ENCODE measurements at regions not wholly inside any gene's neighbourhood (a gene's known extent, or its start where the extent isn't known, plus 50 kb on each side); places are given as distances from the start of the nearest gene placed in this dataset.

DNA sequence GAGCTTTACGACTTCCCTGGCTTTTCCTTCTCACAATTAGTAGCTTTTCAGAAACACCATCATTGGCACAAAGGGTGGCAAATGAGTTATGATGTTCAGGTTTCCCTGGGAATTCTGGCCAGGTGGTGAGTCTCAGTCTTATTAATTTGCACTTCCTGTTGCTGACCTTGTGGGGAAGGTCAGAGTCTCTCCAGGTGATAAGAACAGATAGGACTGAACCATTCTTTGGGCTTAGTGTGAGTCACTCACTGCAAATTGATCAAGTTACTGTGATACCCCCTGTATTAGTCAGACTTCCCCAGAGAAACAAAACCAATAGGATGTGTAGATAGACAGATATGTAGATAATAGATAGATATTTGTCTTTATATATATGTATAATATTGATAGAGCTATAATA is 53.8 kb upstream of the RANBP3L start:
- H3K27me3 Mint-ChIP-seq: no peaks in the 10 kb centered on the region

DNA sequence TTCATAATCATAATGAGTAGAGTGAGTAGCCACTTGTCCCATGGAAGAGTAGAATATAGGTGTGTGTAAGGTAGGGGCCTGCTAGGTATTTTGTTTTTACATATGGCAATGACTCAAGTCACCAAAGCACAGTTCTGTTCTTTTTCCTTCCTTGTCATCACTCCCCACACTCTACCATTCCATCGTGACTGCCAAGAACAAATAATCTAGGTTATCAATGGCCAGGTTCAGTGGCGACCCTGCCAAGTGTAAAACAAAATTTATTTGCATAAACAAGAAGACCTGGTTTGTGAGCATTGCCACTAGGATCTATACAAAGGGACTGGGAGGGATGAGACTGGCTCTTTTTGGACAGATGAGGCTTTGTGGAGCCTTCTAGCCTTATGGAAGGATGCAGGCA is 55.2 kb upstream of the RANBP3L start:
- Mint-ChIP-seq H3K27me3 (no peaks in the 10 kb centered on the region), H3K27ac (no peak overlapping the region), H3K36me3 (no peaks in the 10 kb centered on the region), H3K4me3 (no peak overlapping the region), H3K9me3 (no peaks in the 10 kb centered on the region), H3K4me1 (no peaks in the 10 kb centered on the region)

More for the DNA sequence above, 53.8 kb upstream of the RANBP3L start:
- Mint-ChIP-seq H3K9me3 (no peaks in the 10 kb centered on the region), H3K27ac (no peak overlapping the region), H3K4me1 (no peaks in the 10 kb centered on the region), H3K4me3 (no peak overlapping the region), H3K36me3 (no peaks in the 10 kb centered on the region)

DNA sequence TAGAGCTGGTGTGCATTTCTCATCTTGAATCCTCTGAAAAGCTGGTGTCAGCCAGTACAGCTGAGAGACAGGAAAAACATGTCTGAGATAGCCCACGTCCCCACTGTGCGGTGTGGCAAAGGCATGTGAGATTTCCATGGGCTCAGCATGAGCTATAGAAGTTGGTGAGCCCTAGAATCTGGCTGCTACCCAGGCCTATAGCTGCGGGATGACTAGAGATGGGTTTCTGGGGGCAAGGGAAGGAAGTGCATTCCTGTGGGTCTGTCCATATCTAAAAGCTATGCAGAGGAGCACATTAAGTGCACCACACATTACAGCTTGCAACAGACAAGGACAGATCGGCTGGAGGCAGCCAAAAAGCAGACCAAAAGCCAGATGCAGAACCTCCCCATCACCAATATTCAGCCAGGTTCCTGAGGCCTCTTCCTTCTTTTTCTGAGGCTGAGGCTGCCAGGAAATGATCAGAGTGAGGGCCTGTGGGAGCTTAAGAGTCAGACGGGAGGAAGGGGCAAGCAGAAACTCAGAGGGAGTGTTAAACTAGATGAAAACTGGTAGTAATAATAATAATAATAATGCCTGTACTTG is 55.8 kb upstream of the RANBP3L start:
- Mint-ChIP-seq H3K9me3 (no peaks in the 10 kb centered on the region), H3K27ac (no peak overlapping the region), H3K27me3 (no peaks in the 10 kb centered on the region), H3K4me3 (no peak overlapping the region), H3K36me3 (no peaks in the 10 kb centered on the region), H3K4me1 (no peaks in the 10 kb centered on the region)

DNA sequence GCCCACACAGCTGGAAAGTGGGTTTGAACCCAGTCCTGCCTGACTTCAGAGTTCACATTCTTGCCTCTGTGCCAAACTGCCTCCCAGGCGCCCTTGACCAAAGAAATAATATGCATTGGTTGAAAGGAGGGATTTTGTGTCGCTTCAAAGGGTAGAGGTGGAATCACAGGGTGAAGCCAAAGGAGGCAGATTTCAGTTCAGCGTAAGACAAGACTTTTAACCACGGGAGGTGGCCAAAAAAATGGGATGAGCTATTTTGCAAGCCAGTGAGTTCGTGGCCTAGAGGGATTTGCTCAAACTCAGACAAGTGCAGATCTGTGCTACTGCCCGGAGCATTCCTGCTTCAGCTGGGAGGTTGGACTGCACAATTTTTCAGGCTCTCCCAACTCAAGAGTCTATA is 57.6 kb upstream of the RANBP3L start:
- H3K9me3 Mint-ChIP-seq: no peaks in the 10 kb centered on the region
- H3K27me3 Mint-ChIP-seq: no peaks in the 10 kb centered on the region
- no peak overlapping the region for H3K27ac Mint-ChIP-seq
- no peaks in the 10 kb centered on the region for H3K4me1 Mint-ChIP-seq
- no peak overlapping the region for H3K4me3 Mint-ChIP-seq
- no peaks in the 10 kb centered on the region for H3K36me3 Mint-ChIP-seq

DNA sequence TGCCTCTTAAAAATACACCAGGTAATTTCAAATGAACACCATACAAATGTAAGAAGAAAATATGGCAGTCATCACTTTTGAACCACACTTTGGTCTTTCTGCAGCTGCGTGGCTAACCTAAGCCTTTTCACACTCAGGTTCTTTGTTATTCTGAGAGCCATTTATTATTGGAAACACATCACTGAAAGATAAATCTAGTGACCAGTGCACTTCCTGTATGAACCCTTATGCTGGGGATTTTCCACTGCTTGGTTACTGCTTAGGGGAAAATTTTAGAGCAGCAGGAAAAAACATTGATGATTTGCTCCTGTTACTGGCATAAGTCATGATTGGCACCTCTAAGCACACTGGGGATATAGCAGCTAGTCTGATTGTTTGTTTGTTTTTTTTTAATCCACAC is 58.6 kb upstream of the RANBP3L start:
- peaks cover 2% of the 10 kb centered on the region for H3K27me3 Mint-ChIP-seq
- no peak overlapping the region for H3K27ac Mint-ChIP-seq
- H3K4me1 Mint-ChIP-seq: peaks cover 0 to 4% (median 0%) of the 10 kb centered on the region in 3 donors
- H3K4me3 Mint-ChIP-seq: no peak overlapping the region
- no peaks in the 10 kb centered on the region for H3K9me3 Mint-ChIP-seq
- H3K36me3 Mint-ChIP-seq: no peaks in the 10 kb centered on the region

DNA sequence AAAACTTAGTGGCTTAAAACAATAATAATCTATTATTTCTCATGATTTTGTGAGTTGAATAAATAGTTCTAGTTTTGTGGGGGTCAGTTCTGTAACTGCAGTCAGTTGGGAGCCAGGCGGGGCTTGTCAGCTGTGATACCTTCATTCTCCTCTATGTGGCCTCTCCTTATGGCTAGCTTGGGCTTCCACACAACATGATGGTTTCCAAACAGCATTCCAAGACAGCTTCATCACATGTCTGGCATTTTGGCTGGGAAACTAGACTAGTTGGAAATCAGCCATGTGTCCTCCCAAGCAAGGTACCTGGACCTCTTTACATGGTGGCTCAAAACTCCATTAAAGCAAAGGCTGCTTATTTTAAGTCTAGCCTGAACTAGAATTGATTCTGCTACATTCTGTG is 61.4 kb upstream of the RANBP3L start:
- Mint-ChIP-seq H3K36me3 (no peaks in the 10 kb centered on the region), H3K4me3 (no peak overlapping the region), H3K27me3 (peaks cover 2% of the 10 kb centered on the region), H3K9me3 (no peaks in the 10 kb centered on the region), H3K4me1 (peaks cover 0 to 4% (median 0%) of the 10 kb centered on the region in 3 donors), H3K27ac (no peak overlapping the region)

DNA sequence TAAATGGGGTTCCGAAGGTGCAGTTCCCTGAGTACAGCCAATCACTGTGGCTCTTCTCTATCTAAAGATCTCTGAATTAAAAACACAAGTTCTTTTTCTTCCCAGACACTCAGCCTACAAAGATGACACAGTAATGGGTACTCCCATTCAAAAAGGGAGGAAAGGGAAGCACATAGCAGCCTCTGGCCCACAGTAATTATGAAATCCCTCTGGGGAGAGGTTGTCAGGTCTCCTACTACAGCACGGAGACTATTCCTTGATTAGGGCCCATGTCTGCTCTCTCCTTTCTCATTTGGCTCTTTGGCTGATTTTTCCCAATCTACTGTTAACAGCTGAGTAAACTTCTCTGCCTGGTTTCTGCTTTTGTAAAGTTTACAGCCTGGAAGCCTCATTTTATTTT is 62.0 kb upstream of the RANBP3L start:
- peaks cover 0 to 4% (median 0%) of the 10 kb centered on the region in 3 donors for H3K4me1 Mint-ChIP-seq

DNA sequence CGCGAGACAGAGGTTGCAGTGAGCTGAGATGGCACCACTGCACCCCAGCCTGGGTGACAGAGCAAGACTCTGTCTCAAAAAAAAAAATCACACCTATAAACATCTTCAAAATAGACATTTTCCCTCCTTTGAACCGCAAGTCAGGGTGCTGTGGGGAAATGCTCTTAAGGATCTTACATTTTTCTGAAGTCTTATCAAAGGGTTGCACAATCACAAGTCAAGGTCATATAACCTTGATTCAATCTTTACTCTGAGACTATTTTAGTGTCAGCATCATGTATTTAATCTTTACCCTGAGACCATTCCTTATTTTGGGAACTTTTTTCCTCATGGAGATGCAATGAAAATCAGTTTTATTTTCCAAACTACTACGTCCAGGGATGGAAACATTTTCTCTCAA is 62.8 kb upstream of the RANBP3L start:
- H3K4me1 Mint-ChIP-seq: peaks cover 0 to 4% (median 0%) of the 10 kb centered on the region in 3 donors
- H3K27me3 Mint-ChIP-seq: peaks cover 3% of the 10 kb centered on the region
- peak overlapping the region in 1 of 4 donors; percentile 17 for H3K4me3 Mint-ChIP-seq
- H3K36me3 Mint-ChIP-seq: no peaks in the 10 kb centered on the region
- no peaks in the 10 kb centered on the region for H3K9me3 Mint-ChIP-seq
- H3K27ac Mint-ChIP-seq: no peak overlapping the region

More for the DNA sequence above, 62.0 kb upstream of the RANBP3L start:
- peaks cover 3% of the 10 kb centered on the region for H3K27me3 Mint-ChIP-seq
- no peaks in the 10 kb centered on the region for H3K36me3 Mint-ChIP-seq
- no peaks in the 10 kb centered on the region for H3K9me3 Mint-ChIP-seq
- H3K27ac Mint-ChIP-seq: no peak overlapping the region
- no peak overlapping the region for H3K4me3 Mint-ChIP-seq

DNA sequence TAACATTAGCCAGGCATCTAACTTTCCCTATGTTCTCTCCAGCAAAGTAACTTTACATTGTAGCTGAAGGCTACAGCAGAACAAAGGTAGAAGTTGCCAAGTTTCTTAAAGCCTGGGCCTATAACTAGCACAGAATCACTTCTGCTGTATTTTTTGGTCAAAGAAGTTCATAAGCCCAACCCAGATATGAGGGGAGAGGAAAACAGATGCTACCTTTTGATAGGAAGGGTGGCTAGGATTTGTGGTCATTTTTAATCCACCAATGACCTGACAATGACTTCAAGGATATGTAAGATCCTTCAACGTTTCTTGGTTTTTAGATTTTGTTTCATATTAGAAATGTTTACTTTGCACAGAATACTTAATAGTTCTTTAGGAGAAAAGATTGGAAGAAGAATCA is 64.2 kb upstream of the RANBP3L start:
- no peaks in the 10 kb centered on the region for H3K36me3 Mint-ChIP-seq
- H3K4me1 Mint-ChIP-seq: peaks cover 0 to 4% (median 0%) of the 10 kb centered on the region in 3 donors
- H3K4me3 Mint-ChIP-seq: no peak overlapping the region
- peaks cover 3% of the 10 kb centered on the region for H3K27me3 Mint-ChIP-seq
- H3K9me3 Mint-ChIP-seq: peaks cover 0 to 3% (median 0%) of the 10 kb centered on the region in 3 donors
- H3K27ac Mint-ChIP-seq: no peak overlapping the region

DNA sequence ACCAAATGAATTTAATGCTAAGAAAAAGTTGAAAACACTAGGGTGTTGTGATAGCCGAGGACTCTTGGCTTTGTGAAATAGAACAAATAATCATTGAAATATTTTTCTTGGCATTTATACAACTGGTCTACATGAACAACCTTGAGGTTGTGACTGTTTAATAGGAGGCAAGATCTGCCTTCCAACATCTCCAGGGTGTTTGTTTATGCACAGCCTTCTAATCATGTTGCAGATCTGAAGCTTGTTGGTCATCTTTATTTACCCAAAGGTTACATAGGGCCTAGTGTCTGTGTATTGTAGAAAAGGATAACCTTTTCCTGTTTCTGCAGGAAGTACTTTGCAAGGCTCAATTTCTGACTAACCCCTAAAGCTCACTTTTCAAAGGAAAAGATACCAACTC is 65.2 kb upstream of the RANBP3L start:
- Mint-ChIP-seq H3K9me3 (peaks cover 0 to 3% (median 0%) of the 10 kb centered on the region in 3 donors), H3K4me3 (no peak overlapping the region), H3K27ac (no peak overlapping the region), H3K27me3 (peaks cover 3% of the 10 kb centered on the region), H3K4me1 (peaks cover 0 to 4% (median 0%) of the 10 kb centered on the region in 3 donors), H3K36me3 (no peaks in the 10 kb centered on the region)

DNA sequence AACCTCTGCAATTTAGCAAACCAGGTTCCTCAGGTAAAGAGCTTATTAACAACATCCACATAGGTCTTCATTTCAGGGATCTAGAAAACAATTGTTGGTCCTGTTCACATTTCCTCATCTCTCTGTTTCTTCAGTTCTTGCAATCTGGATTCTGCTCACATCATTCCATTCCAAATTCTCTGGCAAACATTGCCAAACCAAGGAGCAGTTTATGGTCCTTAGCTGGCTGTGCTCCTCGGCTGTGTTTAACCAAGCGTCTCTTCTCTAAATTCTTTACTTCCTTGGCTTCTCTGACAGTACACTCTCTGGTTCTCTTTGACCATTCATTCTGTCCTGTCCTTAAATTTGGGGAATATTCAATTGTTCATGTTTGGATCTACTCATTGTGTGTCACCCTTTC is 65.8 kb upstream of the RANBP3L start:
- Mint-ChIP-seq H3K4me3 (no peak overlapping the region), H3K4me1 (peaks cover 0 to 4% (median 0%) of the 10 kb centered on the region in 3 donors), H3K9me3 (peaks cover 0 to 3% (median 0%) of the 10 kb centered on the region in 3 donors), H3K36me3 (no peaks in the 10 kb centered on the region), H3K27me3 (peaks cover 3% of the 10 kb centered on the region), H3K27ac (no peak overlapping the region)

DNA sequence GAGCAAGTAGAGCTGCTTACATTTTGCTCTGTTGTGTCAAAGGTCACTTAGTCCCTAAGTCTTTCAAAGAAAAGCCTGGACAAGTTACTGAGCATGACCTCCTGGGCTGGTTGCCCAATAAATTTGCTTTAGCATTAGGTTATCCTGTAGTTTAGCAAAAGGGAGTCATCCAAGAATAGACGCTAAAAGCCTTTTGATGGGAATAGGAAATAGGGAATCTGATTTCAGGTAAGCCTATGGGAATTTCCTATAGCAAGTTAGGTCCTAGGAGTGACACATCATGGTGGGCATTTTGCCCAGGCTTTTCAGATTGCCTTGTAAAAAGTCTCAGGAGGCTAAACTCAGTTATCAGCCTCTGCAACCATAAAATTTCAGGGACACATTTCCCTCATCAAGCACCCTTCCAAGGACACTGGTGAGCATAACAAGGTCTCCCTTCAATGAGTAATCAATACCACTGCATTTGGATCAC is 67.6 kb upstream of the RANBP3L start:
- no peak overlapping the region for H3K27ac Mint-ChIP-seq
- H3K9me3 Mint-ChIP-seq: peaks cover 0 to 3% (median 3%) of the 10 kb centered on the region in 3 donors
- H3K4me3 Mint-ChIP-seq: no peak overlapping the region
- H3K4me1 Mint-ChIP-seq: peaks cover 0 to 4% (median 0%) of the 10 kb centered on the region in 3 donors
- H3K36me3 Mint-ChIP-seq: no peaks in the 10 kb centered on the region
- peaks cover 3% of the 10 kb centered on the region for H3K27me3 Mint-ChIP-seq

DNA sequence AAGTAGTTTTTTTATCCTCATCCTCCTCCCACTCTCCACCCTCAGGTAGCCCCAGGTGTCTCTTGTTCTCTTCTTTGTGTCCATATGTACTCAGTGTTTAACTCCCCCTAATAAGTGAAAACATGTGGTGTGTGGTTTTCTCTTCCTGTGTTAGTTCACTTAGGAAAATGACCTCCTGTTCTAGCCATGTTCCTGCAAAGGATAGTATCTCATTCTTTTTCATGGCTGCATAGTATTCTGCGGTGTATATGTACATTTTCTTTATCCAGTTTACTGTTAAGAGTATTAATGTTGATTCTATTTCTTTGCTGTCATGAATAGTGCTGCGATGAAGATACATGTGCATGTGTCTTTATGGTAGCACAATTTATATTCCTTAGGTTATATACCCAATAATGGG is 68.4 kb upstream of the RANBP3L start:
- H3K4me3 Mint-ChIP-seq: no peak overlapping the region
- H3K4me1 Mint-ChIP-seq: no peaks in the 10 kb centered on the region
- H3K27ac Mint-ChIP-seq: no peak overlapping the region
- peaks cover 0 to 3% (median 3%) of the 10 kb centered on the region in 3 donors for H3K9me3 Mint-ChIP-seq
- H3K27me3 Mint-ChIP-seq: peaks cover 2% of the 10 kb centered on the region
- H3K36me3 Mint-ChIP-seq: no peaks in the 10 kb centered on the region

DNA sequence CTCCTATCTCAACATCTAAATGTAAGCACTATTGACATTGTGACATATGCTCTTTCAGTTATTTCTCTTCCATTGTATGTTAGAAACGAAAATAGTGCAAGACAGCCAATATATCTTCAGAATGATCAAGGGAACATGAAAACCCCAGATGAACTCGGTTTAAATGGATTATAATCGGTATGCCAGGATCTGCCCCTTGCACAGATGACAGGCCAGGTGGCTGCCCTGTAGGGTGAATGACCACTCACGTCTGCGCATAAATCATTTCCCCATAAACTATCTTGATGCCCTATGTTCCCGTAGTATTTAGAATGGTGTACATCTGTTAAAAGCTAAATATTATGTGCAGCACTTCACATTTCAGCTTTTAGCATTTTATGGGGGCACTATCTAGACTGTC is 69.7 kb upstream of the RANBP3L start:
- H3K27me3 Mint-ChIP-seq: peaks cover 1% of the 10 kb centered on the region

DNA sequence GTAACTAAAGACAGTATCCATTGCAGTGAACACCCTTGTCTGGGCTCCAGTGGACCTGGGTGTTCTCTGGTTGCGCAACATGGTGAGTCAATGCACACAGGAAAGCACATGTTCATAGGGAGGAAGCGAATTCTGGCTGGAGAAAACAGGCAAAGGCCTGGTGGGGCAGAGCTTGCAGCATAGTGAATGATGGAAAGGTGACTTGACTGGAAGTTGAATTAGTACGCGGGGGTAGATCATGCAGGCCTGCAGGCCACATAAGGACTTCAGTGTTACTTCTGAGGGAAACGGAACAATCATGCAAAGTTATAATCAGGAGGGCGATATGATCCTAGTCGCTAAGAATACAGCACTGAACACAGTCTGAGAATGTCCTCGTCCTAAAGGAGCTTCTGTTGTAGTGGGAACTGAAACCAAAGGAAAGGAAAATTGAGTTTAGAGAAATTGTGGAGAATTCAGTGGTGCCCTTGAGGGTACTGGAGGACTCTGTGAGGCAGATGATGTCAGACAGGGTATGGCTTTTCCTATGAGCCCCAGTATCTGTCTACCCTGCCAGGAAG is 71.9 kb upstream of the RANBP3L start:
- Mint-ChIP-seq H3K36me3 (peaks cover 2% of the 10 kb centered on the region), H3K4me3 (peak overlapping the region in 1 of 4 donors; percentile 55), H3K27me3 (no peaks in the 10 kb centered on the region), H3K4me1 (no peaks in the 10 kb centered on the region), H3K27ac (no peak overlapping the region), H3K9me3 (peaks cover 1 to 3% (median 3%) of the 10 kb centered on the region in 3 donors)

More for the DNA sequence above, 69.7 kb upstream of the RANBP3L start:
- Mint-ChIP-seq H3K4me3 (no peak overlapping the region), H3K4me1 (no peaks in the 10 kb centered on the region), H3K36me3 (no peaks in the 10 kb centered on the region), H3K9me3 (peaks cover 1 to 3% (median 3%) of the 10 kb centered on the region in 3 donors), H3K27ac (no peak overlapping the region)

DNA sequence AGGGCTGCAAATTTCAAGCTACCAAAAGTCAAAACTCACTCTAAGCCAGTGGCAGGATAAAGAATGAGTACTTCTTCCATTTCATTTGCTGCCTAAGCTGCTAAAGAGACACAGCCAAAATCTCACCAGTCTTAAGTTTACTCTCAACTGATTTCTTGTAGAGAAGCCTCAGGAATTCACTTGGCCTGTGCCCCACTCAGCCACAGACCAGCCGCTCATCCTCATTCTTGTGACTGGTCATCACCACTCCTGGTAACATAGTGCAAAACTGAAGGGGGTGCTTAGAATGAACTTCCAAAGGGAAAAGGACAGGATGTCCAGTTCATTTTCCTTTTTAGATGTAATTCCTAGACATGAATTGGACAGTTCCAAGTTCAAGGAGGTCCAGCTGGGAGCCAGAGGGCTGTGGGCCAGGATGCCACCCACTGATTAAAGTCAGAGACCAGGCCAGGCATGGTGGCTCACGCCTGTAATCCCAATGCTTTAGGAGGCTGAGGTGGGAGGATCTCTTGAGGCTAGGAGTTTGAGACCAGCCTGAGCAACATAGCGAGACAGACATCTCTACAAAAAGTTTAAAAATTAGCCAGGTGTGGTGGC is 72.7 kb upstream of the RANBP3L start:
- H3K27ac Mint-ChIP-seq: no peak overlapping the region
- no peak overlapping the region for H3K4me3 Mint-ChIP-seq
- H3K4me1 Mint-ChIP-seq: no peaks in the 10 kb centered on the region
- H3K9me3 Mint-ChIP-seq: peaks cover 1 to 3% (median 3%) of the 10 kb centered on the region in 3 donors
- H3K27me3 Mint-ChIP-seq: no peaks in the 10 kb centered on the region
- peaks cover 2% of the 10 kb centered on the region for H3K36me3 Mint-ChIP-seq

All from IgD-negative memory B cell (primary cell).